Sigmoid colon (tissue), 4 donors: ENCODE measurements at regions not wholly inside any gene's neighbourhood (a gene's known extent, or its start where the extent isn't known, plus 50 kb on each side); places are given as distances from the start of the nearest gene placed in this dataset.

Experiments used
- POLR2A ChIP-seq, 2 donors: fragments of 450-650 bp; IDR thresholded peaks; one replicate each; pipeline ENCODE4 v1.6.1; 2016; ENCODE audit warnings: antibody characterized with exemption in 2 of 2, mild to moderate bottlenecking in 2 of 2, moderate library complexity in 2 of 2
- POLR2AphosphoS5 ChIP-seq, 4 donors: sonication (generic); formaldehyde crosslinking; IDR thresholded peaks; one replicate each; pipeline ENCODE4 v1.6.1; 2017; ENCODE audit warnings: antibody characterized with exemption in 4 of 4

GRCh38 chr10:62749093-62749683 is 55.3 kb upstream of the ADO start:
- TF ChIP-seq POLR2A (IDR thresholded peaks at IDR 0.05): no peak
- TF ChIP-seq POLR2AphosphoS5 (IDR thresholded peaks at IDR 0.05): no peak
